Stimulated activated CD4-positive, alpha-beta T cell treated with anti-CD3 and anti-CD28 coated beads, Interleukin-12 subunit alpha, Interleukin-12 subunit beta, amount 100 ng/mL, for 24 hours (primary cell): ENCODE measurements at regions not wholly inside any gene's neighbourhood (a gene's known extent, or its start where the extent isn't known, plus 50 kb on each side); places are given as distances from the start of the nearest gene placed in this dataset.
"Not testable (repeated sequence)": the region's sequence is repeated elsewhere in the genome, so short reads cannot be mapped to it uniquely, and the experiment has no call there.

Experiments used
- DNase-seq, 2 experiments: peaks; one replicate each; pipeline ENCODE4 v3.0.0-alpha.2; 2020; ENCODE audit warnings: low read depth in 2 of 2

GRCh38 chr3:125645616-125646015 lies 50.3 kb upstream of the OSBPL11 start:
- no peak for DNase-seq

GRCh38 chr3:125646581-125646980 lies 51.3 kb upstream of the OSBPL11 start:
- no peak for DNase-seq

GRCh38 chr3:125647318-125648014 lies 52.2 kb upstream of the OSBPL11 start:
- no peak for DNase-seq

- DNase-seq: no peak
Measured at GRCh38 chr3:125651244-125651643, 55.9 kb upstream of the OSBPL11 start.

GRCh38 chr3:125652349-125652748 lies 57.1 kb upstream of the OSBPL11 start:
- DNase-seq: no peak

- no peak for DNase-seq
Measured at GRCh38 chr3:125654526-125654925, 59.2 kb upstream of the OSBPL11 start.

GRCh38 chr3:125662675-125663074 lies 67.4 kb upstream of the OSBPL11 start:
- no peak for DNase-seq

- no peak for DNase-seq
Measured at GRCh38 chr3:125670352-125670751, 75.1 kb upstream of the OSBPL11 start.

- DNase-seq: no peak
Measured at GRCh38 chr3:125670945-125671344, 75.6 kb upstream of the OSBPL11 start.

GRCh38 chr3:125671461-125672243 lies 76.4 kb upstream of the OSBPL11 start:
- no peak for DNase-seq

GRCh38 chr3:125675791-125676190 lies 80.5 kb upstream of the OSBPL11 start:
- DNase-seq: no peak

GRCh38 chr3:125679258-125679657 lies 84.0 kb upstream of the OSBPL11 start:
- no peak for DNase-seq

GRCh38 chr3:125681146-125681545 lies 85.8 kb upstream of the OSBPL11 start:
- DNase-seq: no peak

GRCh38 chr3:125681906-125682305 lies 86.6 kb upstream of the OSBPL11 start:
- not testable (repeated sequence) for DNase-seq

GRCh38 chr3:125682610-125683009 lies 87.3 kb upstream of the OSBPL11 start:
- not testable (repeated sequence) for DNase-seq

- DNase-seq: no peak
Measured at GRCh38 chr3:125683067-125683829, 88.0 kb upstream of the OSBPL11 start.

- DNase-seq: no peak
Measured at GRCh38 chr3:125684199-125684598, 88.9 kb upstream of the OSBPL11 start.

GRCh38 chr3:125685741-125686140 lies 90.4 kb upstream of the OSBPL11 start:
- DNase-seq: not testable (repeated sequence)

GRCh38 chr3:125692361-125692760 lies 97.1 kb upstream of the OSBPL11 start:
- no peak for DNase-seq

- DNase-seq: no peak
Measured at GRCh38 chr3:125693887-125694286, 98.6 kb upstream of the OSBPL11 start.

GRCh38 chr3:125694761-125695294 lies 99.5 kb upstream of the OSBPL11 start:
- no peak for DNase-seq

GRCh38 chr3:125695688-125696087 lies 100.4 kb upstream of the OSBPL11 start:
- no peak for DNase-seq
